OCI-LY1 (cell line): ENCODE measurements at regions not wholly inside any gene's neighbourhood (a gene's known extent, or its start where the extent isn't known, plus 50 kb on each side); places are given as distances from the start of the nearest gene placed in this dataset.
"Not testable (repeated sequence)": the region's sequence is repeated elsewhere in the genome, so short reads cannot be mapped to it uniquely, and the experiment has no call there.

Source experiments
- CTCF ChIP-seq: fragments of 200-600 bp; sonication (generic), shearing (Covaris generic); IDR thresholded peaks from 2 replicates; pipeline ENCODE4 v1.5.1; 2017; ENCODE audit warnings: mild to moderate bottlenecking, antibody characterized with exemption, low read length, moderate library complexity, mixed read lengths
- EZH2 ChIP-seq: fragments of 200-600 bp; sonication (generic), shearing (Covaris generic); IDR thresholded peaks from 2 replicates; pipeline ENCODE4 v1.8.0; 2017; ENCODE audit warnings: borderline replicate concordance, mixed run types, mild to moderate bottlenecking, antibody characterized with exemption, low read length, moderate library complexity, mixed read lengths

GRCh38 chr7:35918217-35918616, 117.4 kb downstream of the SEPTIN7 start:
- TF ChIP-seq CTCF, EZH2: not testable (repeated sequence)
